Suppressor macrophage treated with lipopolysaccharide for 4 hours (primary cell): ENCODE measurements at regions not wholly inside any gene's neighbourhood (a gene's known extent, or its start where the extent isn't known, plus 50 kb on each side); places are given as distances from the start of the nearest gene placed in this dataset.
A peak's percentile ranks its signal among the peaks of the same experiment; 100 is the strongest.

Experiments used
- DNase-seq: peaks from one replicate; pipeline ENCODE4 v3.0.0-alpha.2; 2020

DNA sequence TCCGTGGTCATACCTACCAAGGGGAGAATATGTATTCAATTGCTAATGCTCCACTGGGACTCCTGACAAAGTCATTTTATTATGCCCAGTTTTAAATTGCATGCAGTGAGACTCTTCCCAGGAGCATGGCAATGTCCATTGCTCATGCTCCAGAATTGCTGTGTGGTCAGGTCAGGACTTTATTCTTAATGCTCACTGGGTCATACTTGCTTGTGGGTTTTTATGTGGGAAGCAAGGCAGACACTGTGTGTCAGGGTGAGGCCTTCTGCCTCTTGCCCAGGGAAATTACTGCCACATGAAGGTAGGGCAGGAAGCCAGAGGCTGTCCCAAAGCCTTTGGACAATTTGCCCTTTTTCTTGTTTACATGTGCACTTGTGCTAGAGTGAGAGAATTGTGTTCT lies 164.6 kb upstream of the MEF2C start:
- no peak for DNase-seq

DNA sequence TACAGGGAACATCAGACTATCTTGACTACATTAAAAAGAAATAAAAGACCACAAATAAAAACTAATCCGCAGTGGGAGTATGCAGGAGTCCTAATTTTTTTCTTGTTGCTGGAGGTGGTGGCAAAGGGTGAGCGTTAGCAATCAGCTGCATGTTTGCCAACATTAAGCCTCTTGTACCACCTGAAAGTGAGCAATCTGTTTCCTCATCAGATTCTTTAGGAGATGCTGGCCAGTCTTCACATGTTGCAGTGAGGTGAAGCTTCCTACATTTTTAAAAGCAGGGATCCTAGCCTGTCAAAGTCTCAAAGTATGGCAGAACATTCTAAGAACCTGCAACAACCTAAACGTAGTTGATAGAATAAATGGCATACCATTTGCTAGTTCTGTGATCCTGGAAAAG lies 162.2 kb upstream of the MEF2C start:
- DNase-seq: no peak

DNA sequence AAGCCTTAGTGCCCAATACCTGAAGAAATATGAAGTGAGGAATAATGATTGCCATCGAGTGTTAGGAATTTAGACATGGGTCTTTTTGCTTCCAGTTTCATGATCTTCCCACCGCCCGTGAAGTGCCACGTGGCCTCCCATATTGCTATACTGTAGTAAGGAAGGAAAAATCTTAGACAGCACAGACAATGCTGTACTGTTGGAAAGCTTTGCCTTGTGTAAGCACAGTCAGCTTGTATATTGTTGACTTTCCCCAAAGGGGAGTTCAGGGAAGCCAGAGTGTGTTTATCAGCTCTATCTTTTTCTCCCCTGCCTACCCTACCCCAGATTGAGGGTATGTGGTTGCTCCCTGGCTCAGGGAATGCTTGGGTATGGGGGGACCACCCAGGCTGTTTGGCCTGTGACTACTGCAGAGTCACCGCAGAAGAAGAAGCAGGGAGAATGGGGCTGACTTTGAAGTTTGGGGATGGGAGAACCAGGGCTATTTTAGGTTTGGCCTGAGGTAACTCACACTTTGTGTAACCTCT lies 161.8 kb upstream of the MEF2C start:
- no peak for DNase-seq

DNA sequence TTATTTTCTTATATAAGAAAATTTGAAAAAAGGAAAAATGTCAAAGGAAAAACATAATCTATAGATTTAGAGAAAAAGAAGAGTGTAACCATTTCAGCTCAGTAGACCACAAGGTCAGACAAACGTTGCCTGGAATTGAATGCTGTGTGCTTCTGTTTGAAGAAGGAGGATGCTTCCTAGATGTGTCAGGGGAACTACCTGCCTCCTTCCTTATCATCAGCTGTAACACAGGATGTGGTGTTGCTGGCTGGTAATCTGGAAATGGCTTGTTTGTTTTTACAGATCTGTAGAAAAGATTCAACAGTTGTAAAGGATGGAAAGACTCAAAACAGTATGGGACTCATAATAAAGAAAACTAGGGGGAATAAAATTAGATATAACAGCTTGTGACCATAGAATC lies 160.7 kb upstream of the MEF2C start:
- no peak for DNase-seq

DNA sequence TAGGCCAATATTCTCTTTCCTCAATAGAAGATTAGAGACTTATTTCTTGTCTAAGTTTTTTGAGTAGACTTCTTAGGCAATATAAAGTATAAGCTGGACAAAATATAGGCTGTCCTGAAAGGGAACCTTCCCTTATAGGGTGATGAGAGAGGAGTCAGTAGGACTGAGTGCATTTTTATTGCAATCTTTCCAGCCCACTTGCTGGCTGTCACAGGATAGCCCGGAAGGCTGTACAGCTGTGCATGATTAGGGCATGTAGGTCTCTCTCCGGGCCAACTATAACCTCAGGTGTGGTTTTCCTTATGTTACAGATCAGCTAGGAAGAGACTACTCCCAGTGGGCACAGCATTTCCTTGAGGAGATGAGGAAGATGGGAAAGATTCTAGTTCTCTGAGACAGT lies 159.8 kb upstream of the MEF2C start:
- DNase-seq: no peak

DNA sequence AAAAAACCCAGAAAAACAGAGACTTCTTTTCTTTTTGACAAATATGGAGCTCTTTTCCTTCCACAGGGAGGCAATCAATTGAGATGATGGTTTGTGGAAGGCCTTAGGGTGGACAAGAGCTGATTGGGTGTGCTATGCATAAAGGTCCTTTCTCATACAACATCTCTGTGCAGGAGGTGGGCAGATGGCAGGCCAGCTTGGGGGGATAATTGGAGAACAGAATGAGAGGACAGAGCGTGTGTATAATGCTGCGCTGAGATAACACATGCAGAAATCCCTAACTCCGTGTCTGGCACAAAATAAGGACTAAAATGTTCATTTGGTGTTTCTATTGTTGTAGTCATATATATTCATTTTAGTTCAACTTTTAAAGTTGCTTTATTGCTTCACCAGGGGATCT lies 159.0 kb upstream of the MEF2C start:
- DNase-seq: no peak

DNA sequence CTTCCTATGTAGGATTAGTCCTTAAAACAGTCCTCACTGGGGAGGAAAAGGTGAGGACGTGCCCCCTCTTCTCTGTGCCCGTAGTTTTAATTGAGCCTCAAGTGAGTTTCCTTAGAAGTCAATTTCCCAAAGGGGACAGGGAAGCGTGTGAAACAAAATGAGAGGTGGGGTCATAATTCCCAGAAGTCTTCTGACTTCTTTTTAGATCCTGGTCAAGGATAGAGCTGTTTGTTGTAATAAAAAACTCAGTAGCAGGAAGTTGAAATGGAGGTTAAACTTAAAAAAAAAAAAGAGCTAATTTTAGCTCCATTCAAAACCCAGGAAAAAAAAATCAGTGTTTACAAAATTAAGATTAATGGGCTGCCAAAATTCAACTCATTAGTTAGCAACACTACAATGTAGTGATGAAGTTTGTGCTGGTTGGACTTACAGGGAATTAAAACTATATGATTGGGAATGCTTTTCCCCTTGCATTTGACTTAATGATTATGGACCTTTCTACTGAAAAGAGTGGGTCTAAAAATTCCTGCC lies 158.3 kb upstream of the MEF2C start:
- DNase-seq: no peak

DNA sequence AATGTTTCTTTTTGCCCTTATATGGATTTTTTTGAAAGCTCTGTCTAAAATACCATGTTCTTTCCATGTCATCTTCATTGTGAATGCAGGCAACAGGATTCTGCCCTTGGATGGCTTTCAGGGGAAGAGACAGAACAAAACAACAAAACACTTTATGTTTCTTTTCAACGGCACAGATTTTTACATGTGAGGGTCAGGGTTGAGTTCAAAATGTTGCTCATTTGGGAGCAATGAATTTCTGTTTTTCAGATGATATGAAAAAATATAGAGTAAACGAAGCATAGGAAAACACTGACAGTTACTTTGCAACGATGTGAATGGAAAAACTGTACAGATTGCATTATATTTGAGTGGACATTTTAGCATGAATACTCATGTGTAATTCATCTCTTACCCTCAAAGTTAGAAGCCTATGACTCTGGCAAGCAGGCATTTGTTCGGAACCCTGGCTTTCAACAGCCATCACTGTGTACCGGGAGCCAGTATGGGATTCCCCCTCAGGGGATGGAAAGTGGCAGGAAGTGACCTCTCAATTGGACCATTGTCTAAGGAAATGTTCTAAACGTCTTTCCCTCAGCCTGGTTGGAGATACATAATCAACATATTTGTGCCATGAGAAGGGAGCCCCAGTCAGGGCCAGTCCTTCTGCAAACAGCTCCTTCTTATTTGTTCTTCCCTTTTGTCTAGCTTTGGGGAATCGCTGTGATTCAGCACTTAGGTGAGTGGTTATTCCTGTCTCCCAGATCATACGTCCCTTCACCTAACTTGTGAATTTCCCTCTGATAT lies 153.9 kb upstream of the MEF2C start:
- DNase-seq: no peak

GRCh38 chr5:89036166-89036565 lies 153.2 kb upstream of the MEF2C start:
- DNase-seq: no peak

DNA sequence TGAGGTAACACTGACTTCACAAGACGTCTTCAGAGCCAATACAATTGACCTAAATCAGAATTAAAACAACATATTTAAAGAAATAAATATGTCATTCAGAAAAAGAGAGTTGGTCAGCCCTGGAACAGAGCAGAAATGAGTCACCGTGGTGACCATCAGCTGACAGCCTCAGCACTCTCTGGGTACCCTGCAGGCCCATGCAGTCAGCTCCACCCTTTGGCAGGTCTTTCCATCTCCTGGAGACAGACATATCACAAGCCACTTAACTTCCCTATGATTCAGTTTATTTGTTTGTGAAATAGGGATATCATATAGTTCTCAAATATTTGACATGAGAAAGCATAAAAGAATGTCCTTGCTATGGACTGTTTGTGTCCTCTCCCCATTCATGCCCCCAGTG lies 151.6 kb upstream of the MEF2C start:
- DNase-seq: peak; percentile 15

DNA sequence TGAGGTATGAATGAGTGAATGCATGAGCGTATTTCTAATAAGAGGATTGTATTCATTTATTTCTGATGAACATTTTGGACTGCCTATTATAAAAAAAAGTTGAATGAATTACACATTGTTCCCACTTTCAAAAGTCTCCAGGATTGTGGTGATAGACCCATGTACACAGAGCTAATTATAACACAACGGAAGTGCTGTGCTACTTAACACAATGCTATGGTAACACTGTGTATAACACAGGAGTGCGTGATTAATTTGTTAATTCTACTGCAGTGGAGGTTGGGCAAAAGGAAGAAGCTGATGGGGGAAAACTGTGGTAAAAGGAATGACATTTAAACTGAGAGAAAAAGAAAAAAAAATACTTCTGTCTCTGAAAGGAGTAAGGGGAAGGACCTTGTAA lies 147.8 kb upstream of the MEF2C start:
- DNase-seq: no peak

DNA sequence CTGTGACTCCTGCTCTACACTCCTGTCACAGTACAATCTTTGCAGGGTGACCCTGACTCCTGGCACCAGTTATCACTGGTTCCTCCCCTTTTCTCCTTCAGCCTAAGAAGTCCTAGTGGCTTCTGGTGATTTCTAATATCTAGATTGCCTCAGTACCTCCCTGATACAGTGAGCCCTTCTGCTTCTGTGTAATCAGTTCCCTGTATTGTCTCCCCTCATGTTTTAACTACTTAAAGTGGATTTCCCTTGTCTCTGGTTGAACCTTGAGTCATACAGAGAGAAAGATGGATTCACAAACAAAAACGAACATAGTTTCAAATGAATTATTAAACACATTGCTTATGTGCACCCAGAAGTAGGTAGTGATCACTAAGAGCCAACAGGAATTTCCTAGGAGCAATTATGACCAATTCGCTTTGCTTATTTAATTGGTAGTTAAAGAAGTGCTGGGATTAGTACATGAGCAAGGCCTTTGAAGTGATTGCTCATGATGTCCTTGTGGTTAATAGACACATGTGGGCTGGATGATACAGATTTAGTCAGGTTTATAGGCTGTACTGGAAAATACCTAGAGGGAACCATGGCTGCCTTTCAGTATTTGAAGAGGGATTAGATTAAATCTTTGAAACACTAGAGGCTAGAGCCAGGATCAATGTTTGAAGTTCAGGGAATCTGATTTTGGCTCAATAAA lies 145.8 kb upstream of the MEF2C start:
- DNase-seq: no peak

GRCh38 chr5:89024045-89024444 lies 141.1 kb upstream of the MEF2C start:
- no peak for DNase-seq

DNA sequence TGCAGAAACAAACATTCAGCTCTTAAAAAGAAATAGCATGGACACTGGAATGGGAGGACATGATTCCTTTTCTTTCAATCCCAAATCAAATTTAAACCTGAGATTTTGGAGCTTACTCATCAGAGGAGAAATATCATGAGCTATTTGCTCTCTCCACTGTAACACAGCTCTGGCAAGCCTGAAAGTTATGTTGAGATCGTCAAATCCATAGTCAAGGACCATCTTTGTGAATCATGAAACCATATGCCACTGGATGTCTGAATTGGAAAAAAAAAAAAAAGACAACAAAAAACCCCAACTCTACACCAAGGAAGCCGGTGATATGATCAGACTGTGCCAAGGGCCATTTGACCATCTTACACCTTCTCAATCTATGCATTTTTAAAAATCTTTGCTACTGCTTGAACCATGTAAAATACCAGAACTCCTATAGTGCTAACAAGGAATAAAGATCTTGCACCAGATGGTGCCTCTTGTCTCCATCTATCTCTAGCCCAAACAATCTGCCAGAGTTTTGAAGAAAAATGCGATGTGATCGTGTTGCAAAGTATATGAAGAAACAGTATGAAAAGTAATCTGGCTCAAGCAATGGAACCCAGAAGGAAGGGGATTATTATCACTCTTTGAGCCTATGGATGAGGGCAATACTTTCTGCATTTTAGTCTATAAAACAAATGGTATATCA lies 138.1 kb upstream of the MEF2C start:
- DNase-seq: no peak

GRCh38 chr5:89016741-89017303 lies 133.8 kb upstream of the MEF2C start:
- DNase-seq: no peak

DNA sequence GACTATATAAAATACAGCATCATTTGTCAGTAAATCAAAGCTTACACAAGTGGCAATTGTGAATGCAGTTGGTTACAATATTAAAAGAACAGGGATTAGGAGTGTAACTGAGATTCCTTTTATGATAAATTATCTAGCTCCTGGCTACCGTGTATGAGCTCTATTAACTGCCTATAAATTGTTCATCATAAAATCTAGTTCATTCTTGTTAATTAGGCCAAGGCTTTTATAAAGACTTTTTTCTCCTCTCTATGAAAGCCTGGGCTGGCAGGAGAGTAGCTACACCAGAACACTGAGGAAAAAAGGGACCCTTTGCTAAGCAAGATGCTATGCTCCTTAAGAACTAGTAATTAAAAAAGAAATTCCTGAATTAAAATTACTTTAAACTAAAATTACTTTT lies 132.4 kb upstream of the MEF2C start:
- no peak for DNase-seq

DNA sequence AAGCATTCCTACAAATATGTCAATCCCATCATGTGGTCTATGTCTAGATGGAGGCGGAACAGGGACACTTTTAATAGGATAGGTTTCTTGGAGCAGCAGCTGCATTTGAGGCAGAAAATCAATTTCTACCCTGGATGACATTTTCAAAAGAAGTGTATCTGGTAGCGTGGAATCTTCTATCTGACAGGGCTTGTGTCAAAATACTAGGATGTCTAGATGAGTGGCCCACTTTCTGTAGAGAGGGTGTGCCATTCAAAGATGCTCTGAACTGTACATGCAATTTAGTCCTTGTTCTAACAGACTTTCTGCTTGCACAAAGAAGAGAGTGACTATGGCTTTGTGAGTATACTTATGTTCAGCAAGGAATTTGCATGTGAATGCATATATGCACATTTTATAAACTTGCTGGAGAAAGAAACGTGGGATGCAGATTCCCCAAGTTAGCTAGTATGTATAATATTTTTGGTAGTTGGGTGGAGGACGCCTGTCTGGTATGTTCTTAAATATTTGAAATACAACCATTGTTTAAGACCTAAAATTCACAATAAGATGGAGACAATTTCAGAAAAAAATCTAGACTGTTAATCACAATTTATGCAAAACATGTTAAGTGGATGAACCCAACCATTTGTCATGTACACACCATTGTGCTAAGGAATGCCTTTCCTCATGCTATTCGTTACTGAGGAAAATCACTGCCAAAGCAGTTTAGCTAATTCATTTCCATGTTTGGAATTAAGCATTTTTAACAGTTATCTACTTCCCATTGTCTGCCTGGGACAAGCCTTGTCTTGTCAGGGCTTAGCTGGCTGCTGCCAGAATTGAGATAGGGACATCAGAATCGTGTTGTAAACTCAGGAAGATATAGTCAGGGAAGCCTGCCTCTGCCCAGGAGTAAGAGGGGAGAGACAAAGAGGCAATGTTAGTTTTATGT lies 129.1 kb upstream of the MEF2C start:
- DNase-seq: no peak

GRCh38 chr5:89010512-89010911 lies 127.5 kb upstream of the MEF2C start:
- DNase-seq: no peak

DNA sequence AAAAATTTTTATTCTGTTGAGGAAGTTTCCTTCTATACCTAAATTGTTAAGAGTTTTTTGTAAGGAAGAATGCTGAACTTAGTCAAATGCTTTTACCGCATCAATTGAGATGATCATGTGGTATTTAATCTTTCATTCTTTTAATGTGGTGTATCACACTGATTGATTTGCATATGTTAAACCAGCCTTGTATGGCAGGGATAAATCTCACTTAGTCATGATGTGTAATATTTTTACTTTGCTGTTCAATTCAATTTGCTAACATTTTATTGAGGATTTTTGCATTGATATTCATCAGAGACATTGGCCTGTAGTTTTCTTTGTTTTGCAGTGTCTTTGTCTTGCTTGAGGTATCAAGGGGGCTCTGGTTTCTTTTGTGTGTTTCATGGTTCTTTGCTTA lies 125.3 kb upstream of the MEF2C start:
- DNase-seq: no peak

- no peak for DNase-seq
Observed at GRCh38 chr5:89005990-89006389, 123.0 kb upstream of the MEF2C start.

DNA sequence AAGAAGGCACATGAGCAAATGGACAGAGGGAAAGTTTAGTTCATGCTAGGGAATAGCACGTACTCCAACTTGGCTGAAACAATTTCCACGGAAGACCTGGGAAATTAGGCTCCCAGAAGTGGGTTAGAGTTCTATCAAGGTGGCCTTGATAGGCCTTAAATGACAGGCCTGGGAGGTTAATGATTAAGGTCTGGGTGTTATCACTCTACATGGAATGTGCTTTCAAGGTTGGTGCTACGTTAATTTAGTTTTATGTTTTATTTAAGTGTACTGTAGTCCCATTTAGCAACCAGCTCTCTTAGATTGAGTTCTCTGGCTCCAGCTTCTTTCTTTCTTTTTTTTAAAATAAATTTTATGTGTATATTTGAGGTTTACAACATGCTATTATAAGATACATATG lies 121.4 kb upstream of the MEF2C start:
- DNase-seq: no peak

DNA sequence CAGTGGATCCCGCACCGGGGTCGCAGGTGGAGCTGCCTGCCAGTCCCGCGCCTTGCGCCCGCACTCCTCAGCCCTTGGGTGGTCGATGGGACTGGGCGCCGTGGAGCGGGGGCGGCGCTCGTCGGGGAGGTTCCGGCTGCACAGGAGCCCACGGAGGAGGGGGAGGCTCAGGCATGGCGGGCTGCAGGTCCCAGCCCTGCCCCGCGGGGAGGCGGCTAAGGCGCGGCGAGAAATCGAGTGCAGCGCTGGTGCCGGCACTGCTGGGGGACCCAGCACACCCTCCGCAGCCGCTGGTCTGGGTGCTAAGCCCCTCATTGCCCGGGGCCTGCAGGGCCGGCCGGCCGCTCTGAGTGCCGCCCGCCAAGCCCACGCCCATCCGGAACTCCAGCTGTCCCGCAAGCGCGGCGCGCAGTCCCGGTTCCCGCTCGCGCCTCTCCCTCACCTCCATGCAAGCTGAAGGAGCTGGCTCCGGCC lies 120.6 kb upstream of the MEF2C start:
- no peak for DNase-seq
